Esophagus muscularis mucosa (tissue), 3 donors: ENCODE measurements at regions not wholly inside any gene's neighbourhood (a gene's known extent, or its start where the extent isn't known, plus 50 kb on each side); places are given as distances from the start of the nearest gene placed in this dataset.

Source experiments
- CTCF ChIP-seq, 3 experiments: fragments of 200-600 bp in 2 of 3; fragments of 450-650 bp in 1 of 3; sonication (generic) in 2 of 3; IDR thresholded peaks; one replicate each; pipeline ENCODE4 v1.5.1; 2017 to 2019; ENCODE audit warnings: antibody characterized with exemption in 3 of 3, mild to moderate bottlenecking in 2 of 3, moderate library complexity in 1 of 3
- POLR2A ChIP-seq: fragments of 450-650 bp; IDR thresholded peaks from one replicate; pipeline ENCODE4 v1.6.1; 2017; ENCODE audit warnings: antibody characterized with exemption, moderate library complexity, mild to moderate bottlenecking, low read depth

- TF ChIP-seq CTCF (IDR thresholded peaks at IDR 0.05), result no peak
- TF ChIP-seq POLR2A, result no peak
Measured at GRCh38 chr2:51723691-51724090, 691.8 kb upstream of the NRXN1 start.
